ENCODE measurements at regions not wholly inside any gene's neighbourhood (a gene's known extent, or its start where the extent isn't known, plus 50 kb on each side); places are given as distances from the start of the nearest gene placed in this dataset.

DNA sequence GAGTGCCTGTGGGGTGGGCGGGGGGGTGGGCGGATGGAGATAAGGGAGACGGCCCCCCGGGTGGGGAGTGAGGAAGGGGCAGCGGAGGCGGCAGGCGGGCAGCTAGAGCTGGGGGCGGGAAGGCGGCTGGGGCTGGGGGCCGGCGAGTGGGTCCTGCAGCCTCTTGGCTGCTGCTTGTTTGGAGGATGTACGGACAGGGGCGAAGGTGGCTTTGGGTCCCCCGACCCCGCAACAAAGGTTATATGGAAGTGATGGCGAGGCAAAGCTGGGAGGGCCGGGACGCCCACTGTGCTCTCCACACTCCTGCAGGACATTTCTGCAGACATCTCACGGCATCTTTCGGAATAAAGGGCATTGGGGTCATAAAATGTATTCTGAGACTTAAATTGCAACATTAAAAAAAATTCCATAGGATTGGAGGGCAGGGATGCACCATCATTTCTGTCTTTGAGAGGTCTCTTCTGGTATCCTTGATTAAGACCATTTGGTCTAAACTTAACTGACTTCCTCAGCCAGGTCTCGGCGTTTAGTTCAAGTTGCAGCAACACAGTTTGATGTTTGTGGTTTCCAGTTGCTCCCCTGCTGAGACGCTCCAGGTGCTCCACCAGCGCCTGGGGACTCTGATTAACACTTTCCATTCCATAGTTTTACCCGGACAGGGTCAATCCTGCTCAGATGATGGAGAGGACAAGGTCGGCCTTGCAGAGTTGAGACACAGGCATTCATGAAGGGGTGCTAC, 101.6 kb upstream of the SSBP2 start:
- FAIRE-seq (no peak), DNase-seq (ENCODE audit: insufficient read length, low spot score) (no peak)
- TF ChIP-seq, protein P1, sequence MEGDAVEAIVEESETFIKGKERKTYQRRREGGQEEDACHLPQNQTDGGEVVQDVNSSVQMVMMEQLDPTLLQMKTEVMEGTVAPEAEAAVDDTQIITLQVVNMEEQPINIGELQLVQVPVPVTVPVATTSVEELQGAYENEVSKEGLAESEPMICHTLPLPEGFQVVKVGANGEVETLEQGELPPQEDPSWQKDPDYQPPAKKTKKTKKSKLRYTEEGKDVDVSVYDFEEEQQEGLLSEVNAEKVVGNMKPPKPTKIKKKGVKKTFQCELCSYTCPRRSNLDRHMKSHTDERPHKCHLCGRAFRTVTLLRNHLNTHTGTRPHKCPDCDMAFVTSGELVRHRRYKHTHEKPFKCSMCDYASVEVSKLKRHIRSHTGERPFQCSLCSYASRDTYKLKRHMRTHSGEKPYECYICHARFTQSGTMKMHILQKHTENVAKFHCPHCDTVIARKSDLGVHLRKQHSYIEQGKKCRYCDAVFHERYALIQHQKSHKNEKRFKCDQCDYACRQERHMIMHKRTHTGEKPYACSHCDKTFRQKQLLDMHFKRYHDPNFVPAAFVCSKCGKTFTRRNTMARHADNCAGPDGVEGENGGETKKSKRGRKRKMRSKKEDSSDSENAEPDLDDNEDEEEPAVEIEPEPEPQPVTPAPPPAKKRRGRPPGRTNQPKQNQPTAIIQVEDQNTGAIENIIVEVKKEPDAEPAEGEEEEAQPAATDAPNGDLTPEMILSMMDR (IDR thresholded peaks at IDR 0.05; ENCODE audit: insufficient read depth, missing control alignments) = no peak

DNA sequence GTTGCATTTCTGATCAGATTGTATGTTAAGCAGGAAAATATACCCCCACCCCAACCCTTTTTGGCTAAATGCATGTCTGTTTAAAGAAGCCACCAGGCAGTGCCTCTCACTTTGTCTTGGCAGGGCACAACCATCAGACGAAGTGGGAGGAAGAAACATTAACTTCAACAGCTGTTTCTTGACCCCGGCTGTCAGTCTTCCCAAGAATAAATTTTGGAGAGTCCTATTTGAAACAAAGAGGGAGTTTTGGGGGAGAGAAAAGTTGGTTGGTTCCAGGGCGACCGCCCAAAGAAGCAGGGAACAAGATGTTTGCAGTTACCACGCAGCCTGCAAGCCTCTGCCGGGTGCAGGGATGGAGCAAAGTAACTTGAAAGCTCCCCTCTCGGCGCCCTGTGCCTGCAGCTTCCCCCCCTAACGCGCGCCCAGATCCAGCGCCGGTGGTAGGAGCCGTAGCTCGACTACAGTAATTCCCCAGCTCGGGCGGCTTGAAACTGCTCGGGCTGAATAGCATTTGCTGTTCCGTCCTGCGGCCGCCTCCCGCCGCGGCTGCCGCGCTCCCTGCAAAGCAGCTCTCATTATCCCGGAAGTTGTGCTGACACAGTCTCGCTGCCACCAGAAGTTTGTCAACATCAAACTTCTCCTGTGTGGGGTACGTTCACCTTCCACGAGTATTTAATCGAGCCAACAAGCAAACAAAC, 100.7 kb upstream of the SSBP2 start:
- FAIRE-seq (no peak), DNase-seq (ENCODE audit: insufficient read length, low spot score) (peak; percentile 88)
- TF ChIP-seq, protein P1 (IDR thresholded peaks at IDR 0.05; ENCODE audit: insufficient read depth, missing control alignments) = no peak

DNA sequence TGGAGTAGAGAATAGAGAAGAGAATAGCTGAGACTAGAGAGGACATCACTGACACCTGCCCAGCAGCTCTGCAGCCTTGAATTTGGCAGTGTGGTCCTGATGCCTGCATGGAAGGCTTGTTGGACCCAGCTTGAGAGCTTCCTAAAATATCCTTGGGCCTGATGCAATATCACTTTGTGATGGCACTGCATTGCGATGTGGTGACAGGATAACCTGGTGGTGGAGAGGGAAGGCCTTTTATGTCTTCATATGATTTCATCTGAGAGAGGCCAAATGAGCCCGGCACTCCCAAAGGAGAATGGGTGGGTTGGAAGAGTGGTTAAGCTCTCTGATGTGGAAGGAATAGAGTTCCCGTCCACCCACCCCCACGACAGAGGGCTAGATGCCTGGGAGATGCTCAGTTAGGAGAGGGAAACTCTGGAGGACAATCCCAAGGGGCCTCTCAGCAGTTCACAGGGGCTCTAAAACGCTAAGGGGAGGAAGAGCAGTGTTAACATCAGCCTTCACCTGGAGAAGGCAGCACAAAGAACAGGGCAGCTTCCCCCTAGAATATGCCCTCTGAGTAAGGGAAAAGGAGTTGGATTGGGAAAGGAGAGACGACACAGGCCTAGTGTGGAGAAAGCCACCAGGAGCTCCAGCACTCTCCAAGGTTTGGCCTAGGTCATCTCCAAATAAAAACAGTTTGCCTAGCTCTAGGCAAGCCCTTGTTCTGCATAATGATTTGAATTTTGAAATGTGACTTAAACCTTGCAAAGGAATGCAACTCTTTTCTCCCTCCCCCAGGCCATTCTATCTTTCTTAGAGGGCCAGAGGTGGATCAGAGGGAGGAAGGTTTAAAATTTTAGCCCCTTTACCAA, 99.8 kb upstream of the SSBP2 start:
- FAIRE-seq = no peak
- TF ChIP-seq, protein P1 (IDR thresholded peaks at IDR 0.05; ENCODE audit: insufficient read depth, missing control alignments) = no peak

DNA sequence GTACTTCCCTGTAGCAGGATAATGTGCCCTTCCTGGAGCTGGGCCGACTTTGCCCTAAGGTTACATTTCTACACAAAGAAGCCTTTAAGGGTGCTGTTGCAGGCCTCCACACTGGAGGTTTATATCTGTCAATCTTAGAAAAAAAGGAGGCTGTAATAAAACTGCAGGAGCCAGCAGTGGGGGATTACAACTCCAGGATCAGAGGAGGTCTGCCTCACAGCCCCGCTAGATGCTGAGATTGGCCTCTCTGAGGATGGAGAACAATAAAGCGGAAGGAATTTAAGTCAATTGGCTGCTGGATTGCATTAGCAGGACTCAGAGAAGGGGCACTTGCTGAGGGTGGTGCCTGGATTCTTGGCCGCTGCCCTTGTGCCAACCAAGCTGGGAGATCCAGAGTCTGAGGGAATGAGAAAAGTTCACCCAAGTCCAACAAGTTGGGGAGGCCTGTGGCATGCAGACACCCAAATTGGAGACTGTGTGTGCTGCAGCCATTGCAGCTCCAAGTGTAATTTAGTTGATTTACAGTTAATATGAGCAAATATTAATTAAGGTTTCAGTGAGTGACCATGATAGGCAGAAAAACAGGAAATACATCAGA, 99.0 kb upstream of the SSBP2 start:
- no peak for DNase-seq (ENCODE audit: insufficient read length, low spot score)
- TF ChIP-seq, protein P1 (IDR thresholded peaks at IDR 0.05; ENCODE audit: insufficient read depth, missing control alignments) = no peak
- no peak for FAIRE-seq

More for the DNA sequence above, 99.8 kb upstream of the SSBP2 start:
- no peak for DNase-seq (ENCODE audit: insufficient read length, low spot score)

DNA sequence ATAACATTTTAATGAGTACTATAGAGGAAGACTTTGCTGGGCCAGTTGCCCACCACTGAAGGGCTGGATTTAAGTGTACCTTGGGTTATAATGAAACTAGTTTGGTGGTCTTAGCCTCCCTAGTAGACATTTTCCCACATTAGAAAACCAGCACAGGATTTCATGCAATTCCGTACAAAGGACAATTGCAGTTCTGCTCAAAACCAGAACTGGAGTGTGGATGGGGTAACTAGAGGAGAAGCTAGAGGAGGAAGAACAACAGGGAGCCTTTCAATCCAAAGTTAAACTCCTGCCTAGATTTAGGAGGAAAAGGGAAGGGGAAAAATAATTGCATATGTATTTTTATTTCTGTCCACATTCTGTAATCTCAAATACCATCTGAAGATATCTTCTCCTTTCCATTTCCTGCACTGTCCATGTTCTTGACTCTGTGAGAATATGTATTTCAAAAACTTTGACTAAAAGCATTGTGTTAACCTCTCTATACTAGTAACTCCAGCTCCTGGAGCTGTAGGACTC, 97.5 kb upstream of the SSBP2 start:
- TF ChIP-seq, protein P1 (IDR thresholded peaks at IDR 0.05; ENCODE audit: insufficient read depth, missing control alignments) = no peak
- DNase-seq (ENCODE audit: insufficient read length, low spot score) = no peak
- FAIRE-seq = no peak

DNA sequence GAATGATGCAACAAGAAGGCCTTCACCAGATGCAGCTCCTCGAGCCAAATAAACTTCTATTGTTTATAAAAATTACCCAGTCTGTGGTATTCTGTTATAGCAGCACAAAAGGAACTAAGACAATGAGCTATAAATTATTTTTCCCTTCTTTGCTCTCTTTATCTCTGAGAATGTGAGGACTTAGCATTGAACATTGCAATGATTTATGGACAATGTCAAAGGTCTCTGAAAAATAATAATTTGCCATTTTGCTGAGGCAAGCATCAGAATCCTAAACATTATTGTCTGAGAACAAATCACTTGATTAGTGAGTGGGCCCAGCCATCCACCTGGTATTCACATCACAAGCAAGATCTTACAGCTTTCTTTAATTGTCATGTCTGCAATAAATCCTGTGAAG, 95.4 kb upstream of the SSBP2 start:
- no peak for DNase-seq (ENCODE audit: insufficient read length, low spot score)
- TF ChIP-seq, protein P1 (IDR thresholded peaks at IDR 0.05; ENCODE audit: insufficient read depth, missing control alignments) = no peak
- FAIRE-seq = no peak
